ENCODE measurements at regions not wholly inside any gene's neighbourhood (a gene's known extent, or its start where the extent isn't known, plus 50 kb on each side); places are given as distances from the start of the nearest gene placed in this dataset.

DNA sequence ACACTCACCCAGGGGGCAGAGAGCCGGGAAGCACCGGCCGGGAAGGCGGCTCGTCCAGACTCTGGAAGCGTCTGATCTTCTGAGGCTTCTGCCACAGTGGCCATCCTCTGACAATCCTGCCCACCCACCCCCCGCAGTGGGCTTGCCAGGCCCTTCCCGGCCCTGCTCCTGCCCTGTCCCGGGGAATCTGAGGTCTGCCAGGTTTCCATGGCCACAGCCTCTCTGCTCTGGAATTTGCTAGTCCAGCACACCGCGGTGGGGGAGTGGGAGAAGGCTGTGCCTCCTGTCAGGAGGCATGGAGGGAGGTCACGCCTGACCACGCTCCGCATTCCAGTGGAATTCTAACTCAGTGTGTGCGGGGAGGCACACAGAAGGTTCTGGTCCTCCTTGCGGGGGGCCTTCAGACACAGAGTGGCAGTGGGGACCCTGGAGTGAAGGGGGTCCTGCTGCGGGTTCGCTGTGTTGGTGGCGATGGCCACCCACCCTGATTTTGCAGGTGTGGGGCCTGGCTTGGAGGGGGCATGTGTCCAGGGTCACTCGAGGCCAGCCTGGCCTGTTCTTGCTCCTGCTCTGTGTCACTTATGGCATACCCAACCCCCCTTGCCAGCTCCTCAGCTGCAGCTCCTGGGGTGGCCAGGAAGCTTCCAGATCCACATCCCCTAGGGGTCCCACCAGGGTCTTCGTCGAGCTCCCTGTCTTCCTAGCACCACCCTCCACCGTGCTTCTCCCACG is 55.6 kb upstream of the ADRA2C start:
- intact Hi-C loops (cut with DNase I), result no loop called here
- 43 to 45% methylated on average over 24 of the region's 24 CpGs for WGBS, 2 donors
- no peak for FAIRE-seq

GRCh38 chr4:3709846-3710441 is 56.2 kb upstream of the ADRA2C start:
- Histone ChIP-seq H3K36me3 (no peaks in the 10 kb centered on the region), H3K4me3 (no peak overlapping the region), H3K9me3 (no peaks in the 10 kb centered on the region), H3K27ac (no peak overlapping the region), H3K27me3 (no peaks in the 10 kb centered on the region), H3K4me1 (no peaks in the 10 kb centered on the region)
- peak in 3 of 6 donors; percentile 11 to 49 (median 21) for DNase-seq
- no peak for FAIRE-seq
- peak in 1 of 4 donors; percentile 18 for ATAC-seq
- TF ChIP-seq, protein P1, sequence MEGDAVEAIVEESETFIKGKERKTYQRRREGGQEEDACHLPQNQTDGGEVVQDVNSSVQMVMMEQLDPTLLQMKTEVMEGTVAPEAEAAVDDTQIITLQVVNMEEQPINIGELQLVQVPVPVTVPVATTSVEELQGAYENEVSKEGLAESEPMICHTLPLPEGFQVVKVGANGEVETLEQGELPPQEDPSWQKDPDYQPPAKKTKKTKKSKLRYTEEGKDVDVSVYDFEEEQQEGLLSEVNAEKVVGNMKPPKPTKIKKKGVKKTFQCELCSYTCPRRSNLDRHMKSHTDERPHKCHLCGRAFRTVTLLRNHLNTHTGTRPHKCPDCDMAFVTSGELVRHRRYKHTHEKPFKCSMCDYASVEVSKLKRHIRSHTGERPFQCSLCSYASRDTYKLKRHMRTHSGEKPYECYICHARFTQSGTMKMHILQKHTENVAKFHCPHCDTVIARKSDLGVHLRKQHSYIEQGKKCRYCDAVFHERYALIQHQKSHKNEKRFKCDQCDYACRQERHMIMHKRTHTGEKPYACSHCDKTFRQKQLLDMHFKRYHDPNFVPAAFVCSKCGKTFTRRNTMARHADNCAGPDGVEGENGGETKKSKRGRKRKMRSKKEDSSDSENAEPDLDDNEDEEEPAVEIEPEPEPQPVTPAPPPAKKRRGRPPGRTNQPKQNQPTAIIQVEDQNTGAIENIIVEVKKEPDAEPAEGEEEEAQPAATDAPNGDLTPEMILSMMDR (IDR thresholded peaks at IDR 0.05), result no peak
- 63 to 66% methylated on average over 18 of the region's 18 CpGs for WGBS, 2 donors
- intact Hi-C loops (cut with DNase I), result no loop called here

More for the DNA sequence above, 55.6 kb upstream of the ADRA2C start:
- Histone ChIP-seq H3K4me1 (no peaks in the 10 kb centered on the region), H3K27me3 (no peaks in the 10 kb centered on the region), H3K36me3 (no peaks in the 10 kb centered on the region), H3K27ac (no peak overlapping the region), H3K9me3 (no peaks in the 10 kb centered on the region), H3K4me3 (no peak overlapping the region)
- TF ChIP-seq, protein P1 (IDR thresholded peaks at IDR 0.05), result no peak
- ATAC-seq (peak in 2 of 4 donors; percentile 31 to 38), DNase-seq (peak in 4 of 6 donors; percentile 31 to 57 (median 42))

DNA sequence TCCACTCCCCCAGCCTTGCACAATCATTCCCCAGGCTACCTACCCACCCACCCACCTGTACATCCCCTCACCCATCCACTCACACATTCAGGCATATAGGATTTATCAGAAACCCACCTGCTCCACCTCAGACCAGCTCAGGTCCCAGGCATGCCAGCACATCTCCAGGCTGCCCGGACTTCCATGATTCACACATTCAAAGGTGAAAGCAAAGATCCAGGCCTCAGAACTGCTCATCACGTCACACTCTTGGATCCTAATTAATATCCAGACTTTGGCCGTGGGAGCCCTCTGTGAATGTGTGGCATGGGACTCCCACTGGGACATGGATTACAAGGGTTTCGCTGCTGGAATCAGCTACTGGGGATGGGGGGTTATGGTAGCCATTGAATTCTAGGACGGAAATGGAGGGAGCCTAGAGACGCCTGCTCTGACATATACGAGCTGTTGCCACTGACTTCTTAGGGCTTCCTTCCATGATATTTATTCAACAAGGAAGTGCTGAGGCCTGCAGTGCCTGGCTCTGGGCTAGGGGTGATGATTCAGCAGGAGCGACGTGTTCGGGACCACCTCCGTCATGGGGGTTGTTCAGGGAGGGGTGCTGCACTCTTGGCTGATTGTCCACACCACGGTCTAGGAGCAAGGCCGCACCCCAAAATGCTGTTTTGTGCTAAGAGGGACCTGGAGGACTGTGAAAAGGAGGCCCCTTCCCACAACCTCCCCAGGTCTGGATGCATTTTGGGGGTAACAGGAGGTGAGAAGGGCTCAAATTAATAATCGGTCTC is 56.9 kb upstream of the ADRA2C start:
- WGBS, 2 donors, result 79 to 90% methylated on average over 14 of the region's 14 CpGs

DNA sequence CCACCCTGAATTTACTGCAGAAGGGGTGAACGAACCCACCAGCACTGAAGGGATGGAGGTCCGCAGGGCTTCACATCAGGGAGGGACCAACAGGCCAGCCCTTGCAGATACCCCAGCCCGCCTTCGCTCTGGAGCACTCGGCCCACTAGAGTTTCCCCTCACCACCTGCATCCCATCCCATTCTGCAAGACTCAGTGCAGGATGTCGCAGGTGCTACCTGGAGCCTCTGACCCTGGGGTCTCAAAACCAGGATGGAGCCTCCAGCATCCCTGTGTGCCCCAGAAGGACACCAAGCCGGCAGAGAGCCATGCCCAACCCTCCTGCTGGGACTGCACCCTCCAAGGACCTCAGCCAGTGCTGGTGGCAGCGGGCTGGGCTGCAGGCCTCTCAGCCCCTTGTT is 57.6 kb upstream of the ADRA2C start:
- Histone ChIP-seq H3K27me3 (no peaks in the 10 kb centered on the region), H3K4me3 (no peak overlapping the region), H3K4me1 (no peaks in the 10 kb centered on the region), H3K9me3 (no peaks in the 10 kb centered on the region), H3K27ac (no peak overlapping the region), H3K36me3 (no peaks in the 10 kb centered on the region)
- DNase-seq (peak in 2 of 6 donors; percentile 31 to 34), ATAC-seq (no peak), FAIRE-seq (no peak)
- intact Hi-C loops (cut with DNase I), result no loop called here
- 75 to 82% methylated on average over 8 of the region's 8 CpGs for WGBS, 2 donors
- TF ChIP-seq, protein P1 (IDR thresholded peaks at IDR 0.05), result no peak

More for the DNA sequence above, 56.9 kb upstream of the ADRA2C start:
- ATAC-seq (no peak), DNase-seq (peak in 2 of 6 donors; percentile 23 to 26), FAIRE-seq (no peak)
- Histone ChIP-seq H3K36me3 (no peaks in the 10 kb centered on the region), H3K27ac (no peak overlapping the region), H3K9me3 (no peaks in the 10 kb centered on the region), H3K4me3 (no peak overlapping the region), H3K27me3 (no peaks in the 10 kb centered on the region), H3K4me1 (no peaks in the 10 kb centered on the region)
- TF ChIP-seq, protein P1 (IDR thresholded peaks at IDR 0.05), result no peak
- intact Hi-C loops (cut with DNase I), result no loop called here

All from pancreas (tissue), 10 donors.